ENCODE measurements at regions not wholly inside any gene's neighbourhood (a gene's known extent, or its start where the extent isn't known, plus 50 kb on each side); places are given as distances from the start of the nearest gene placed in this dataset.

DNA sequence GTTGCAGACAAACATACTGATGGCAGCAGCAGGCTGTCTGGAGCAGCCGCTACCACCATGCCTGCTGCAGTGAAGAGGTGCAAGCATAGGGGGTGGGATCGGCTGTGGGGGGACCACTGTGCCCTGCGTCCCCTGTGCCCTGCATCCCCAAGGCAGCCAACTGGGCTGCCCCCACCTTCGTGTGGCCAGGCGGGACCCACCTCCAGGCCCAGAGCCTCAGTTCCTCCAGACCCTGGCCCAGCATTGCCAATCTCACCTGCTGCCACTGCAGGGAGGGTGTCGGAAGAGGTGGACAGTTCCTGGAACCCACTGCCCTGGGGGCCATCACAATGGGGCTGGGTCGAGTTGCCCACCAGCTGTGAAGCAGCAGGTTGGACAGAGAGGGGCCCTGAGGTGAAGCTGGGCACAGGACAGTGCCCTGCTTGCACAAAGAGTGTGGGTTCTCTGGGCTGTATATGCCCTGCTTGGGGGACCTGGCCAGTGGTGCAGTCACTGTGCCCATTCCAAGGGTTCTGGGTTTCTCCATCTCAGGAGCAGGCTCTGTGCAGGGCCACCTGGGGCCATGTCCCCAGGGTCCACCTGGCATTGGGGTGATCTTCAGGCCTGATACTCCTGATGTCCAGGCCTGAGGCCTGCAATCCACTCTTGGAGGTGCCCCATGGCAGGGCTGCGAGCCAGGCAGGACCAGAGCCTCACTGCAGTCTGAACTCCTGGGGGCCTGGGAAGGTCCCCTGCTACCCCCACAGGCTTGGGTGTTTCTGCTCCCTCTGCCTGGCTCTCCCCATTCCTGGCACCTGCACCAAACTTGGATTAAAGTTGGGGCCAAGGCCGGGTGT lies 261.4 kb upstream of the NRIP1 start:
- 90% methylated on average over 9 of the region's 9 CpGs for WGBS (ENCODE audit: insufficient coverage)
- peaks cover 2% of the 10 kb centered on the region for H3K9me3 ChIP-seq (replicated peaks; ENCODE audit: control insufficient read depth, low read depth, low read length)
- H3K4me1 ChIP-seq (ENCODE audit: control insufficient read depth, insufficient read depth, low read length), result no peaks in the 10 kb centered on the region
- H3K4me3 ChIP-seq (ENCODE audit: low read length), result no peak overlapping the region
- no peaks in the 10 kb centered on the region for H3K36me3 ChIP-seq (ENCODE audit: control insufficient read depth, insufficient read depth, low read length)
- no peak for DNase-seq
- H3K27me3 ChIP-seq (ENCODE audit: control insufficient read depth, insufficient read depth, low read length), result no peaks in the 10 kb centered on the region
- no peak overlapping the region for H3K27ac ChIP-seq (ENCODE audit: low read length)

DNA sequence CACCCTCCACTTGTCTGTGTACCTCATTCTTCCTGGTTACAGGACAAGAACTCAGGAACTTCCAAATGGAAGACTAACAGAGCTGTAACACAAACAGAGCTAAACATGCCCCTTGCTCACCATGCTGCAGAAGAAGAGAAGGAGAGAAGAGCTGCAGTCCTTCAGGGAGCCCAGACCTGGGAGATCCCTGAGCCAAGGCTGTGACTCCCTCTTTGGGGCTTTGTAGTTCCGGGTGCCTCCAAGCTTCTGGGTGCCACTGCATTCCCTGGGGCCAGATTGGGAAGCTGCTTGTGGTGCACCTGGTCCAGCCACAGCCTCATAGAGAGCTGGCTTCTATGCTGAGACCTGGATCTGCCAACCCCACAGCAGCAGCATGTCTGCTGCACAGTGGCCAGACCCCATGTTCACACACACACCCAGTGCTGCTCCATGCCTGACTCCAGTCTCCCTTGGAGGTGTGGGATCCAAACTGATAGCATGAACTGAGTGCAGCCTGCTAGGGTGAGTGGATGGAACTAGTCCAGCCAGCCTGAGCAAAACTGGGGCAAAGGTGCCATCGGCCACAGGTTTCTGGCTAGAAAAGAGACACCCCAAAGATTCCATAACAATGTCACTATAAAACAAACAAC lies 263.0 kb upstream of the NRIP1 start:
- 94% methylated on average over 2 of the region's 2 CpGs for WGBS (ENCODE audit: insufficient coverage)
- no peak for DNase-seq
- H3K27me3 ChIP-seq (ENCODE audit: control insufficient read depth, insufficient read depth, low read length), result no peaks in the 10 kb centered on the region
- H3K27ac ChIP-seq (ENCODE audit: low read length), result no peak overlapping the region
- H3K9me3 ChIP-seq (replicated peaks; ENCODE audit: control insufficient read depth, low read depth, low read length), result peaks cover 2% of the 10 kb centered on the region
- H3K4me1 ChIP-seq (ENCODE audit: control insufficient read depth, insufficient read depth, low read length), result no peaks in the 10 kb centered on the region
- no peak overlapping the region for H3K4me3 ChIP-seq (ENCODE audit: low read length)
- H3K36me3 ChIP-seq (ENCODE audit: control insufficient read depth, insufficient read depth, low read length), result no peaks in the 10 kb centered on the region

DNA sequence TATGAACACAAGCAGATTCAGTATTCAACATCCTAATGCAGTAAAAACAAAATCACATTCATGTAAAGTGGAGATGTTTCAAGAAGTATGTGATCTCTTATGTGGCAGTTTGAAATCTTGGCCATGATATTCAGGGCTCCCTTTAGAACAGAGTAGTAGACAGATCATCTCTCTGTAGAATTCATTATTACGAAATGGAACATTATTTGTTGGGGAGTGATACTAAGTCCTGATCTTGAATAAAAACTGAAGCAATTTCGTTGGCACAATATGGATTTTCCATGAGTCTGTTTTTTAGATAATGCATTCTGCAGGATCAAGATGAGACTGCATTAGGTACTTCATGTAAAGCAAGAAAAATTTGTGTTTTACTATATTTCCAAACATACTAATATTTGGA lies 264.4 kb upstream of the NRIP1 start:
- peak; percentile 93 for DNase-seq
- H3K4me1 ChIP-seq (ENCODE audit: control insufficient read depth, insufficient read depth, low read length), result no peaks in the 10 kb centered on the region
- WGBS (ENCODE audit: insufficient coverage), result no CpG with 5 or more reads among the region's 2 CpGs
- H3K4me3 ChIP-seq (ENCODE audit: low read length), result no peak overlapping the region
- peak overlapping the region; percentile 20 for H3K27ac ChIP-seq (ENCODE audit: low read length)
- H3K27me3 ChIP-seq (ENCODE audit: control insufficient read depth, insufficient read depth, low read length), result no peaks in the 10 kb centered on the region
- H3K9me3 ChIP-seq (replicated peaks; ENCODE audit: control insufficient read depth, low read depth, low read length), result peaks cover 2% of the 10 kb centered on the region
- no peaks in the 10 kb centered on the region for H3K36me3 ChIP-seq (ENCODE audit: control insufficient read depth, insufficient read depth, low read length)

DNA sequence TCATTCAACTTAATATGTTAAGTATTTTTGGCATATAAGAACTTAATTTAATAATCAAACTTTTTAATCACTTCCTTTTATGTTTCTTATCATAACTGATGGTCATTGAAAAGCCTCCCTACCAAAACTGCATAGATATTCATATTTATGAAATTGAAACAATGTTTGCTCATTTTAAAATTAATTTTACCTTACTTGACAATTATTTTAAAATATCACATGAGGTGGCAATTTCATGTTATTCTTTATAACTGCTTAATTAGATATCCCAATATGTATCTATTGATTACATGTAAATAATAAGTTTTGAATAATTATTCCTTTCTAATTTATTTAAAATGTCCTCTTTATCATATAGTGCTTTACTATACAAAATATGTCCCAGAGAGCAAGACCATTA lies 266.1 kb upstream of the NRIP1 start:
- Histone ChIP-seq H3K9me3 (replicated peaks; ENCODE audit: control insufficient read depth, low read depth, low read length) (peaks cover 2% of the 10 kb centered on the region), H3K4me3 (ENCODE audit: low read length) (no peak overlapping the region), H3K4me1 (ENCODE audit: control insufficient read depth, insufficient read depth, low read length) (no peaks in the 10 kb centered on the region), H3K27me3 (ENCODE audit: control insufficient read depth, insufficient read depth, low read length) (no peaks in the 10 kb centered on the region), H3K27ac (ENCODE audit: low read length) (no peak overlapping the region), H3K36me3 (ENCODE audit: control insufficient read depth, insufficient read depth, low read length) (no peaks in the 10 kb centered on the region)
- DNase-seq, result no peak

DNA sequence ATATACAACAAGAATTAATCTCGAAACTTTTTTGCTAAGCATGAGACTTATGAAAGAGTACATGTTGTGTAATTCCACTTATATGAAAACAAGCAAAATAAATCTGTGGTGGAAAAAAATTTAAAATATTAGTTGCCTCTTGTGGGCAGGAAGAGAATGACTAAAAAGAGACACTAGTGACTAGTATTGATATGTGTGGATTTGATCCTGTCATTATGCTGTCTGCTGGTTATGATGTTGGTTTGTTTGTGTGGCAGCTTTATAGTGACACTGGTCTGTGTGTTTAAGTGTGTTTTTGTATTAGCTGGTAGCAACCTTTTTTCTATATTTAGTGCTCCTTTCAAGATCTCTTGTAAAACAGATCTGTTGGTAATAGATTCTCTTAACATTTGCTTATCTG lies 267.8 kb upstream of the NRIP1 start:
- Histone ChIP-seq H3K4me1 (ENCODE audit: control insufficient read depth, insufficient read depth, low read length) (no peaks in the 10 kb centered on the region), H3K27me3 (ENCODE audit: control insufficient read depth, insufficient read depth, low read length) (no peaks in the 10 kb centered on the region), H3K4me3 (ENCODE audit: low read length) (no peak overlapping the region), H3K9me3 (replicated peaks; ENCODE audit: control insufficient read depth, low read depth, low read length) (no peaks in the 10 kb centered on the region), H3K36me3 (ENCODE audit: control insufficient read depth, insufficient read depth, low read length) (no peaks in the 10 kb centered on the region), H3K27ac (ENCODE audit: low read length) (no peak overlapping the region)
- no peak for DNase-seq
- WGBS (ENCODE audit: insufficient coverage), result no CpG with 5 or more reads among the region's 1 CpG

DNA sequence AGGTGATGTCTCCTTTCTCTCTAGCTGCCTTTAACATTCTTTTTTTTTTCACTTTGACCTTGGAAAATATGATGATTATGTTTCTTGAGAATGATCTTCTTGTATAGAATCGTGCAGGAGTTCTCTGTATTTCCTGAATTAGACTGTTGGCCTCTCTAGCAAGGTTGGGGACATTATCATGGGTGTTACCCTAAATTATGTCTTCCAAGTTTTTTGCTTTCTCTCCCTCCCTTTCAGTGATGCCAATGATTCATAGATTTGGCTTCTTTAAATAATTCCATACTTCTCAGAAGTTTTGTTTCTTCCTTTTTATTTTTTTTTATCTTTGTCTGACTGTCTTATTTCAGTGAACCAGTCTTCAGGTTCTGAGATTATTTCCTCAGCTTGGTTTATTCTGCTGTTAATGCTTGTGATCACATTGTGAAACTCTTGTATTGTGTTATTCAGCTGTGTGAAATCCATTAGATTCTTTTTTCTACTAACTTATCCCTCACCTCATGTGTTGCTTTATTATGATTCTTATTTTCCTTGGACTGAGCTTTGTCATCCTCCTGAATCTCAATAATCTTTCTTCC lies 268.4 kb upstream of the NRIP1 start:
- no CpG with 5 or more reads among the region's 1 CpG for WGBS (ENCODE audit: insufficient coverage)
- H3K27me3 ChIP-seq (ENCODE audit: control insufficient read depth, insufficient read depth, low read length), result no peaks in the 10 kb centered on the region

DNA sequence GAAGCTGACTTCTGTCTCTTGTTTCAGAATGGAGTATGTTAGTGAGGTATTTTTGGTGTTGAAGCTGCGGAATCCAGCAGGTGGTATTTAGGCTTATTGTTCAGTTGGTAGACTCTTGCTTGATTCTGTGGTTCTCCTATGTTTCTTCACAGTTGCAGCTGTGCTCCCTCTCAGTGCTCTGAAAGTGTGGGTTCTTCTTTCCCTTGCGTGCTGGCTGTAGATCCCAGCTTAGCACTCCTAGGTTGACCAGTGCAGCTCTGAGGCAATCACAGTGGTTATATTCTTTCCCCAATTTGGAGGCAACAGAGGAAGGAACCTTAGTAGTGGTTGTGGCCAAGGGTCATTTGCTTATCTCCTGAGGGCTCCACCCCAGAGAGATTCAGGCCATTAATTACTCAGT lies 269.2 kb upstream of the NRIP1 start:
- Histone ChIP-seq H3K4me1 (ENCODE audit: control insufficient read depth, insufficient read depth, low read length) (no peaks in the 10 kb centered on the region), H3K27me3 (ENCODE audit: control insufficient read depth, insufficient read depth, low read length) (no peaks in the 10 kb centered on the region), H3K36me3 (ENCODE audit: control insufficient read depth, insufficient read depth, low read length) (no peaks in the 10 kb centered on the region), H3K4me3 (ENCODE audit: low read length) (no peak overlapping the region), H3K9me3 (replicated peaks; ENCODE audit: control insufficient read depth, low read depth, low read length) (no peaks in the 10 kb centered on the region), H3K27ac (ENCODE audit: low read length) (no peak overlapping the region)
- 100% methylated on average over 1 of the region's 2 CpGs for WGBS (ENCODE audit: insufficient coverage)
- no peak for DNase-seq

More for the DNA sequence above, 268.4 kb upstream of the NRIP1 start:
- Histone ChIP-seq H3K4me1 (ENCODE audit: control insufficient read depth, insufficient read depth, low read length) (no peaks in the 10 kb centered on the region), H3K36me3 (ENCODE audit: control insufficient read depth, insufficient read depth, low read length) (no peaks in the 10 kb centered on the region), H3K9me3 (replicated peaks; ENCODE audit: control insufficient read depth, low read depth, low read length) (no peaks in the 10 kb centered on the region), H3K4me3 (ENCODE audit: low read length) (no peak overlapping the region), H3K27ac (ENCODE audit: low read length) (no peak overlapping the region)
- peak; percentile 43 for DNase-seq

DNA sequence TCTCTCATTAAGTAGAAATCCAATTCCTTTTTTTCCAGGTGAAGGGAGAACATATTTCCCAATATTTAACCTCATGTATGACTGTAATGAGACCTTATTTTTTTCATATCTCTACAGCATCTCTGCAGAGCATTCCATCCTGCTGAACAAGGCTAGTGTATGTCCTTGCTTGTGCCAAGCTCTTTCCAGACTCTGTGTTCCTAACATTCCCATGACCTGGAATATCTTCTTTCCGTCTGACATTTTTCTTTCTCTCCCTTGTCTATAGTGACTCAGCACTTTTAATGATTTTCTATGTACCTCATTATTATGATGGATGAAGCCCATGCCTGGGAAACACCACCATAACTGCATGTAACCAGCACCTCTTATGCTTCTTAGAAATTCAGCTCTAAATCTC lies 278.3 kb upstream of the NRIP1 start:
- H3K4me3 ChIP-seq (ENCODE audit: low read length), result no peak overlapping the region
- no peak for DNase-seq
- H3K36me3 ChIP-seq (ENCODE audit: control insufficient read depth, insufficient read depth, low read length), result no peaks in the 10 kb centered on the region
- H3K27ac ChIP-seq (ENCODE audit: low read length), result no peak overlapping the region
- H3K9me3 ChIP-seq (replicated peaks; ENCODE audit: control insufficient read depth, low read depth, low read length), result no peaks in the 10 kb centered on the region
- WGBS (ENCODE audit: insufficient coverage), result no CpG with 5 or more reads among the region's 1 CpG
- no peaks in the 10 kb centered on the region for H3K27me3 ChIP-seq (ENCODE audit: control insufficient read depth, insufficient read depth, low read length)
- no peaks in the 10 kb centered on the region for H3K4me1 ChIP-seq (ENCODE audit: control insufficient read depth, insufficient read depth, low read length)

DNA sequence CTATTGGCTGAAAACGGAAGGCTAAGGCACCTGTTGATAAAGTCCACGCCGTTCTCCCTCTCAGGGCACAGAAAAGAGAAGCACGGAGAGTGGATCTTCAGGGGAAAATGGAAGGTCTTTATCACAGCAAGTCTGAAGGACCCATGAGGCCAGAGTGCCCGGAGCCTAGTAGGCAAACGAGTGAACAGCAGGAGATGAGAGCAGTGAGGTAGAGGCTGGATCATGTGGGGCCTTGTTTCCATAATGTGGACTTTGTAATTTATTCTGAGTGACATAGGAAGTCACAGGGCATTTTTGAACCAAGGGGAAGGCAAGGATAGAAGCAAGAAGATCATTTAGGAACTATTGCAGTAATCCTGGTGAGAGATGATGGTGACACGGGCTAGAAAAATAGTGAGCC lies 287.2 kb upstream of the NRIP1 start:
- Histone ChIP-seq H3K36me3 (ENCODE audit: control insufficient read depth, insufficient read depth, low read length) (no peaks in the 10 kb centered on the region), H3K27me3 (ENCODE audit: control insufficient read depth, insufficient read depth, low read length) (no peaks in the 10 kb centered on the region), H3K27ac (ENCODE audit: low read length) (no peak overlapping the region), H3K9me3 (replicated peaks; ENCODE audit: control insufficient read depth, low read depth, low read length) (no peaks in the 10 kb centered on the region), H3K4me3 (ENCODE audit: low read length) (no peak overlapping the region), H3K4me1 (ENCODE audit: control insufficient read depth, insufficient read depth, low read length) (no peaks in the 10 kb centered on the region)
- no peak for DNase-seq
- 91% methylated on average over 7 of the region's 7 CpGs for WGBS (ENCODE audit: insufficient coverage)

DNA sequence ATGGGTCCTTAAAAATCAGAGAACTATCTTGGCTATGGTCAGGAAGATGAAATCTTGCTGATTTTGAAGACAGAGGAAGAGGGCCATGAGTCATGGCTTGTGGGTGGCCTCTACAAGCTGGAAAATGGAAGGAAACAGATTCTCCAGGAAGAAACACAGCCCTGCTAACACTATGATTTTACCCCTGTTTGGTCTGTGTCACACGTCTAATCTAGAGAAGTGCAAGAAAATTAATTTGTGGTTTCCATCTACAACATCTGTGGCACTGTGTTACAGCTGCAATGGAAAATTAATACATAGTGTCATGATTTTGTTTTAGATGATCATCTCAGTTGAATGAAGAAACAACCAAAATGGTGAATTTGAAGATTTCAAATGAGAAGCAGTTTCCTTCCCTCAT lies 288.7 kb upstream of the NRIP1 start:
- Histone ChIP-seq H3K36me3 (ENCODE audit: control insufficient read depth, insufficient read depth, low read length) (no peaks in the 10 kb centered on the region), H3K4me3 (ENCODE audit: low read length) (no peak overlapping the region), H3K27ac (ENCODE audit: low read length) (no peak overlapping the region), H3K9me3 (replicated peaks; ENCODE audit: control insufficient read depth, low read depth, low read length) (no peaks in the 10 kb centered on the region), H3K4me1 (ENCODE audit: control insufficient read depth, insufficient read depth, low read length) (no peaks in the 10 kb centered on the region), H3K27me3 (ENCODE audit: control insufficient read depth, insufficient read depth, low read length) (no peaks in the 10 kb centered on the region)
- no CpG with 5 or more reads among the region's 1 CpG for WGBS (ENCODE audit: insufficient coverage)
- DNase-seq, result no peak

All from muscle of leg (tissue), 3 donors.